22Rv1 (cell line): ENCODE measurements at regions not wholly inside any gene's neighbourhood (a gene's known extent, or its start where the extent isn't known, plus 50 kb on each side); places are given as distances from the start of the nearest gene placed in this dataset.

ENCODE experiments used
- ZFX ChIP-seq: fragments of 450-650 bp; IDR thresholded peaks from 2 replicates; pipeline ENCODE4 v1.6.1; 2017; ENCODE audit warnings: antibody characterized with exemption, borderline replicate concordance
- TF ChIP-seq, protein P1 (sequence below): fragments of 450-650 bp; IDR thresholded peaks from 2 replicates; pipeline ENCODE4 v1.5.1; 2017; ENCODE audit warnings: mild to moderate bottlenecking

GRCh38 chr16:76164970-76165558, 112.1 kb upstream of the CNTNAP4 start:
- TF ChIP-seq, protein P1, sequence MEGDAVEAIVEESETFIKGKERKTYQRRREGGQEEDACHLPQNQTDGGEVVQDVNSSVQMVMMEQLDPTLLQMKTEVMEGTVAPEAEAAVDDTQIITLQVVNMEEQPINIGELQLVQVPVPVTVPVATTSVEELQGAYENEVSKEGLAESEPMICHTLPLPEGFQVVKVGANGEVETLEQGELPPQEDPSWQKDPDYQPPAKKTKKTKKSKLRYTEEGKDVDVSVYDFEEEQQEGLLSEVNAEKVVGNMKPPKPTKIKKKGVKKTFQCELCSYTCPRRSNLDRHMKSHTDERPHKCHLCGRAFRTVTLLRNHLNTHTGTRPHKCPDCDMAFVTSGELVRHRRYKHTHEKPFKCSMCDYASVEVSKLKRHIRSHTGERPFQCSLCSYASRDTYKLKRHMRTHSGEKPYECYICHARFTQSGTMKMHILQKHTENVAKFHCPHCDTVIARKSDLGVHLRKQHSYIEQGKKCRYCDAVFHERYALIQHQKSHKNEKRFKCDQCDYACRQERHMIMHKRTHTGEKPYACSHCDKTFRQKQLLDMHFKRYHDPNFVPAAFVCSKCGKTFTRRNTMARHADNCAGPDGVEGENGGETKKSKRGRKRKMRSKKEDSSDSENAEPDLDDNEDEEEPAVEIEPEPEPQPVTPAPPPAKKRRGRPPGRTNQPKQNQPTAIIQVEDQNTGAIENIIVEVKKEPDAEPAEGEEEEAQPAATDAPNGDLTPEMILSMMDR, result no peak
- no peak for TF ChIP-seq ZFX
